ENCODE measurements at regions not wholly inside any gene's neighbourhood (a gene's known extent, or its start where the extent isn't known, plus 50 kb on each side); places are given as distances from the start of the nearest gene placed in this dataset.
A peak's percentile ranks its signal among the peaks of the same experiment; 100 is the strongest.

DNA sequence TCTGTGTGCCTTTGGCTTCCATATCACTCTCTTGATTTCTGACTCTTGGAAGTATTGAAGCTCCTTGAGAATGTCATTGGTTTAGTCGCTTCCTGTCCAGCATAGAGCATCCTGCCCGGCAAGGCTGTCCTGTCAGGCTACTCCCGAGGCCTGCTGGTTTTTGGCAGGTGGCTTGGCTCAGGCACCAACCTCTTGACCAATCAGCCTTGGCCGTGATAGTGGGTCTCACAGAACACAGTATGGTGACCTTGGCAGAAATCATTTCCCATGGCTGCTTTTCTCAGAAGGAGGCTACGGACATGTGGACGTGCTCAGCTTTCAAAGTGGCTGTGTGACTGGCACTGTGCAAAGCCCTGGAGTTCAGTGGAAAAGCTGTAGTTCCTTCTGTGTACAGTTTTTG, 516.9 kb downstream of the REEP3 start:
- Histone ChIP-seq H3K9me3 (ENCODE audit: low read depth) (no peaks in the 10 kb centered on the region), H3K36me3 (replicated peaks; ENCODE audit: insufficient read depth, low read depth) (no peaks in the 10 kb centered on the region), H4K20me1 (ENCODE audit: insufficient read depth, poor library complexity, severe bottlenecking) (no peaks in the 10 kb centered on the region), H3K27me3 (no peaks in the 10 kb centered on the region), H3K4me1 (ENCODE audit: insufficient read depth) (no peaks in the 10 kb centered on the region), H3K9me2 (replicated peaks; ENCODE audit: insufficient read depth) (no peaks in the 10 kb centered on the region), H3K4me2 (no peak overlapping the region), H3K79me2 (no peaks in the 10 kb centered on the region), H3K27ac (no peak overlapping the region), H2AFZ (no peak overlapping the region), H3K4me3 (no peak overlapping the region)
- no peak for DNase-seq (ENCODE audit: low spot score)
- WGBS (ENCODE audit: low lambda C conversion rate, missing lambda C conversion rate) = 95% methylated on average over 6 of the region's 6 CpGs
- TF ChIP-seq, protein P1, sequence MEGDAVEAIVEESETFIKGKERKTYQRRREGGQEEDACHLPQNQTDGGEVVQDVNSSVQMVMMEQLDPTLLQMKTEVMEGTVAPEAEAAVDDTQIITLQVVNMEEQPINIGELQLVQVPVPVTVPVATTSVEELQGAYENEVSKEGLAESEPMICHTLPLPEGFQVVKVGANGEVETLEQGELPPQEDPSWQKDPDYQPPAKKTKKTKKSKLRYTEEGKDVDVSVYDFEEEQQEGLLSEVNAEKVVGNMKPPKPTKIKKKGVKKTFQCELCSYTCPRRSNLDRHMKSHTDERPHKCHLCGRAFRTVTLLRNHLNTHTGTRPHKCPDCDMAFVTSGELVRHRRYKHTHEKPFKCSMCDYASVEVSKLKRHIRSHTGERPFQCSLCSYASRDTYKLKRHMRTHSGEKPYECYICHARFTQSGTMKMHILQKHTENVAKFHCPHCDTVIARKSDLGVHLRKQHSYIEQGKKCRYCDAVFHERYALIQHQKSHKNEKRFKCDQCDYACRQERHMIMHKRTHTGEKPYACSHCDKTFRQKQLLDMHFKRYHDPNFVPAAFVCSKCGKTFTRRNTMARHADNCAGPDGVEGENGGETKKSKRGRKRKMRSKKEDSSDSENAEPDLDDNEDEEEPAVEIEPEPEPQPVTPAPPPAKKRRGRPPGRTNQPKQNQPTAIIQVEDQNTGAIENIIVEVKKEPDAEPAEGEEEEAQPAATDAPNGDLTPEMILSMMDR (IDR thresholded peaks at IDR 0.05; ENCODE audit: poor library complexity) = no peak
- TF ChIP-seq EZH2phosphoT487 (IDR thresholded peaks at IDR 0.05; ENCODE audit: low read depth, severe bottlenecking, unreplicated experiment) = no peak
- TF ChIP-seq EZH2 (IDR thresholded peaks at IDR 0.05; ENCODE audit: borderline replicate concordance) = no peak

DNA sequence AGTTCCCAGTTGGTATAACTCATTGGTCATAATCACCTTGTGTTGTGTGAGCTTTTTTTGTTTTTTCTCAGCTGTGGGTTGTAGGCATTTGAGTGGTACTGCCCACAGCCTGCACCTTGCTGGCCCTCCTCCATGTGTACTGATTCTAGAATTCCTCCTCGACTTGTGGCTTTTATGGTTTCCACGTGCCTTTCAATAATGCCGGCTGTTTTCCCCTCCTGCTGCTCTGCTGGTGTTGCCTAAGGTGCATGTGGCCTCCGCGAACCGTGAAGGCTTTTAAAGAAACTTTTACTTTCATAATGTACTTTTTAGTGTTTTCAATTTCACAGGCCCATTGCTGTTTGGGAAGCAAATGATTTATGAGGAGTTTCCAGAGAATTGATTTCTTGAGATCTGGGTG, 518.0 kb downstream of the REEP3 start:
- Histone ChIP-seq H3K9me3 (ENCODE audit: low read depth) (no peaks in the 10 kb centered on the region), H4K20me1 (ENCODE audit: insufficient read depth, poor library complexity, severe bottlenecking) (no peaks in the 10 kb centered on the region)

DNA sequence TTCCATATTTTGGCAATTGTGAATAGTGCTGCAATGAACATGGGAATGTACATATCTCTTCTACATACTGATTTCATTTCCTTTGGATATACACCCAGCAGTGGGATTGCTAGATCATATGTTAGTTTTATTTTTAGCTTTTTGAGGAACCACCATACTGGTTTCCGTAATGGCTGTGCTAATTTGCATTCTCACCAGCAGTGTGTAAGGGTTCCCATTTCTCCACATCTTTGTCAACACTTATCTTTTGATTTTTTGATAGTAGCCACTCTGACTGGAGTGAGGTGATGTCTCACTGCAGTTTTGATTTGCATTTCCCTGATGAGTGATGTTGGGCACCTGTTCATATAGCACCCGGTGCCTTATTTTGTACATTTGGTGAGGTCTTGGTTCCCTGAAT, 519.6 kb downstream of the REEP3 start:
- Histone ChIP-seq H3K36me3 (replicated peaks; ENCODE audit: insufficient read depth, low read depth) (no peaks in the 10 kb centered on the region), H3K27ac (no peak overlapping the region), H3K4me2 (peak overlapping the region; percentile 66), H3K79me2 (no peaks in the 10 kb centered on the region), H3K27me3 (no peaks in the 10 kb centered on the region), H2AFZ (no peak overlapping the region), H3K9me2 (replicated peaks; ENCODE audit: insufficient read depth) (no peaks in the 10 kb centered on the region), H3K4me3 (no peak overlapping the region), H3K9me3 (ENCODE audit: low read depth) (no peaks in the 10 kb centered on the region), H4K20me1 (ENCODE audit: insufficient read depth, poor library complexity, severe bottlenecking) (no peaks in the 10 kb centered on the region), H3K4me1 (ENCODE audit: insufficient read depth) (no peaks in the 10 kb centered on the region)
- TF ChIP-seq EZH2 (IDR thresholded peaks at IDR 0.05; ENCODE audit: borderline replicate concordance) (no peak), EZH2phosphoT487 (IDR thresholded peaks at IDR 0.05; ENCODE audit: low read depth, severe bottlenecking, unreplicated experiment) (no peak)
- TF ChIP-seq, protein P1 (IDR thresholded peaks at IDR 0.05; ENCODE audit: poor library complexity) = no peak
- WGBS (ENCODE audit: low lambda C conversion rate, missing lambda C conversion rate) = 70% methylated on average over 2 of the region's 2 CpGs
- no peak for DNase-seq (ENCODE audit: low spot score)

More for the DNA sequence above, 518.0 kb downstream of the REEP3 start:
- Histone ChIP-seq H3K4me3 (no peak overlapping the region), H3K27ac (no peak overlapping the region), H3K9me2 (replicated peaks; ENCODE audit: insufficient read depth) (no peaks in the 10 kb centered on the region), H3K27me3 (no peaks in the 10 kb centered on the region), H3K4me1 (ENCODE audit: insufficient read depth) (no peaks in the 10 kb centered on the region), H3K36me3 (replicated peaks; ENCODE audit: insufficient read depth, low read depth) (no peaks in the 10 kb centered on the region), H3K4me2 (no peak overlapping the region), H2AFZ (no peak overlapping the region), H3K79me2 (no peaks in the 10 kb centered on the region)
- 71% methylated on average over 6 of the region's 6 CpGs for WGBS (ENCODE audit: low lambda C conversion rate, missing lambda C conversion rate)
- DNase-seq (ENCODE audit: low spot score) = no peak
- TF ChIP-seq EZH2phosphoT487 (IDR thresholded peaks at IDR 0.05; ENCODE audit: low read depth, severe bottlenecking, unreplicated experiment) (no peak), EZH2 (IDR thresholded peaks at IDR 0.05; ENCODE audit: borderline replicate concordance) (no peak)
- TF ChIP-seq, protein P1 (IDR thresholded peaks at IDR 0.05; ENCODE audit: poor library complexity) = no peak

Data from hepatocyte (in vitro differentiated cells).